ENCODE measurements at regions not wholly inside any gene's neighbourhood (a gene's known extent, or its start where the extent isn't known, plus 50 kb on each side); places are given as distances from the start of the nearest gene placed in this dataset.

DNA sequence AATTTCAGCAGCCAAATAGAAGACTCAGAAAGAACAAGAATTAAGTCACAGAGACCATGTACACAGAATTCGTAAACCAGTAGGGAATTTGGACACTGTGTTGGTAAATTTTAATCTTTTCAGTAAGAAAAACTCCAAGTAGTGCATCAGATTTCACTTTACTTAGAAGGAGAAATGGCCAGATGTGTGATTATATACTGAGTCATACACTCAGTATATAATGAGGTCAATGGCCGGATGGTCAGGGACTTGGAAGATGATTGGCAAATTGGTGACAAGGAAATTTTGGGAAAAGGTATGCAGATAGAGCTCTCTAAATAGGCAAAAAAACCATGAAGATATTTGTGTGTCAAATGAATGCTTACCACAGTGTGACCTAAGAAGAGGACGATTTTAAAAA is 399.8 kb upstream of the LRRC7 start:
- no peak for DNase-seq

DNA sequence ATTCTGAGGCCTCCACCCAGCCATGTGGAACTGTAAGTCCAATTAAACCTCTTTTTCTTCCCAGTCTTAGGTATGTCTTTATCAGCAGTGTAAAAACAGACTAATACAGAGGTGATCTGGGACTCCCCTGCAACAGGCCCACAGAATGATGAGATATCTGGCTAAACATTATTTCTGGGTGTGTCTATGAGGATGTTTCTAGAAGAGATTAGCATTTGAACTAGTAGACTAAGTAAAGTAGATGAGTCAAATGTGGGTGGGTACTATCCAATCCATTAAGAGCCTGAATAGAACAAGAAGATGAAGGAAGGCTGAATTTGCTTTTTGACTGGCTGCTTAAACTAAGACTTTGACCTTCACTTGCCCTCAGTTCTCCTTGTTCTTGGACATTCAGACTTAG is 396.5 kb upstream of the LRRC7 start:
- DNase-seq: no peak

GRCh38 chr1:69172003-69173000 is 395.4 kb upstream of the LRRC7 start:
- no peak for DNase-seq

DNA sequence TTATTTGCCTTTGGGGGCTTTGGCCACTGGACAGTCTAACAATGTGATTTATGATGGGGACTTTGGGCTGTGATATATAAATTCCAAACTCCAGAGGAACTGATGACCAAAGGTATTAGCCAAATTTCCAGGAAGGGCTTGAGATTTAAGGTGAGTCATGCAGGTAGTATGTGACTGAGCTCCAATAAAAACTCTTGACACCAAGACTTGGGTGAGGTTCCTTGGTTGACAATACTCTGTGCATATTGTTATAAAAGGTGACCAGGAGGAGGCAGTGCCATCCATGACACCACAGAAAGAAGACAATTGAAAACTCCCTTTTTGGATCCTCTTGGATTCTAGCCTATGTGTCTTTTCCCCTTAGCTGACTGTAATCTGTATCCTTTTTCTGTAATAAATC is 392.7 kb upstream of the LRRC7 start:
- DNase-seq: no peak

GRCh38 chr1:69180358-69180757 is 387.4 kb upstream of the LRRC7 start:
- DNase-seq: no peak

DNA sequence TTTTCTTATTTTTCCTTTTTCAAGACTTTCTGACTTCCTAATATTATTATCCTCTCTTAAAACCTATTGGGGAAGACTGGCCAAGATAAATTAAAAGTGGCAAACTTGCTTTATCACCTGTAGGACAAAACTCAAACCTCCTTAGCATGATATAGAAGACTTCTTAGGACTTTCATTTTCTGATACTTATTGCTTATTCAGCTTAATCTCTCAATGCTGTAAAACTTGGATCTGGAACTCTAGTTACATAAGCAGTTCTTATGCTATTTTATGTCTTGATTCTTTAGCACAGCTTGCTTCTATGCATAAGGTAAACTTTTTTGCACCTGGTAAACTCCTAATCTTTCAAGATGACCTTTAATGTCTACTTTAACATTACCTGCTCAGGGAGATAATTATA is 382.3 kb upstream of the LRRC7 start:
- no peak for DNase-seq

DNA sequence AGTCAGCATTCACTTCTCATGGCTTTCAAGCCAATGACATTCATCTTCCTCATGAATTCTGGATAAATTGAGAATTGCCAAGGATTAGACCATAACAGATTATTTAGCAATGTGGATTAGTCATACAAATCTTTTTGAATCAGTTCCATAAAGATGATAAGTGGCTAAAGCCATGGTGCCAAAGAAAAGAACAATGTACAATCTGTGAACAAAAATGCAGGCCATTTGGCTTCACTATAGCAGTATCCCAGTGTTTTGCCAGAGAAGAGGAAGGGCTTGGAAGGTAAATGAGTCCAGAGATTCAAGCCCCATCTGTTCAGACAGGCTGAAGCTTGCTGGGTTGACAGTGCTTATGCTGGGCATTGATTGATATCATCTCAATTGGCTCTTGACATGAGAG is 376.4 kb upstream of the LRRC7 start:
- DNase-seq: peak; percentile 41

DNA sequence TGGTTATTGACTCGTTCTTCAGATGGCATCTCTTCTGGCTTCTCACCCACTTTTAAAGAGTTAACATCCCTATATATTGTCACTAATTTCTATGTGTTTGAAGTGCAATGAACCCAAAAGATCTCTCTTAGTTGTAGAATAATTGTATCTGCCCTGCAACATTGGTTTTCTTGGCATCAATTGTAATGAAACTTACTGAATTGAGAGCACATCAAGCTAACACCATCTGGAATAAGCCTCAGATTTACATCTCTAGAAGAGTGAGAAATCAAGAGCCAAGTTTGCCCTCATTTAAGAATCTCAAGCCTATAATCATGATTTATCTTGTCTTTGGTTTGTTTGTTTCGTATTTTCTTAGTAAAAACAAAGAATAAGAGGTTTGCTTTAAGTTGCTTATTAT is 372.6 kb upstream of the LRRC7 start:
- DNase-seq: no peak

DNA sequence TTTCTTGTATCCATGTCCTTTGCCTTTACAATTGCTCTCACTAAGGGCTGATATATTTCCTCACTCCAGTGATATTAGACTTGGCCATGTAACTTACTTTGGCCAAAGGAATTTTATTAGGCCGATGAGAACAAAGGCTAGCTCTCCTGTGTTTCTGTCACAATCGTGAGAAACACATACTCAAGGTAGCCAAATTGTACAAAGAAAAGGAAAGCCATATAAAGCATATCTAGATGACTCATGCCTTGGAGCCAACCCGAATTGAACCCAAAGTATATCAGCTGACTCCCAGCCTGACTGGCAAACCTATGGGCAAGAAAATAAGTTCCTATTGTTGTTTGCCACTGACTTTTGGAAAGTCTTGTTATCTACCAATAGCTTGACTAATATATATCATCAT is 371.7 kb upstream of the LRRC7 start:
- DNase-seq: no peak

GRCh38 chr1:69197816-69198215 is 369.9 kb upstream of the LRRC7 start:
- no peak for DNase-seq

- no peak for DNase-seq
Observed at GRCh38 chr1:69201716-69202115, 366.0 kb upstream of the LRRC7 start.

DNA sequence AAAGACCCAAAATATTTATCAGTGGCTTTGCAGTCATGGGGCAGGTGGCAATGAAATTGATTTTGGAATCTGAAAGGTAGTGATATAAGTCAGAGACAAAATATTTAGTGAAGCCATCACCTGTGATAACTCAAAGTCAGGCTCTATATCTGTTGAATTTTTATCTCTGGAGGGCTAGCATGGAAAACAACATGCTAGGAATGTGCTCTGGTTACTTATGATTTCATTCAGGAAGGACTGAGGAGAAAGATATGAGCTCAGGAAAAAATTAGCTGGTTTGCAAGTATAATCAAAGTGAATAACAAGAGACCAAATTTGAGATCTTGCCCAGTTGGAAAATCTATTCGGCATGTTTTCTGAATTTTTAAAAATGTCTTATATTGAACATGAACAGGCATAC is 364.6 kb upstream of the LRRC7 start:
- DNase-seq: no peak

DNA sequence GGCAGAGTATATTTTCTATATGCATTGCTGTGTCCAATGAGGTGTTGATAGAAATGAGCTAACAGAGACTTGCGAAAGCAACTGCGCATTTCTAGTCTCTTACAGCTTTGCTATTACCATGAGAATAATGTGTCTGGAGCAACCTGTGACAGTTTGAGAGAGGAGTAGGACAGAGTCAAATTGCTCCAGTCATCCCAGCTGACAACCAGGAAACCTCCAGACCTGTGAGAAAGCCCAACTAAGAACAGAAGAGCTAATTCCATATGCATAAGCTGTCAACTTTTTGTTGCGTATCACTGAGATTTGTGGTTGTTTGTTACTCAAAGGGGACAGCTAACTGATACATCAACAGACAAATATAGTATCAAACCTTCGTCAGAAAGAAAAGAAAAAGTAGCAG is 354.1 kb upstream of the LRRC7 start:
- DNase-seq: no peak

DNA sequence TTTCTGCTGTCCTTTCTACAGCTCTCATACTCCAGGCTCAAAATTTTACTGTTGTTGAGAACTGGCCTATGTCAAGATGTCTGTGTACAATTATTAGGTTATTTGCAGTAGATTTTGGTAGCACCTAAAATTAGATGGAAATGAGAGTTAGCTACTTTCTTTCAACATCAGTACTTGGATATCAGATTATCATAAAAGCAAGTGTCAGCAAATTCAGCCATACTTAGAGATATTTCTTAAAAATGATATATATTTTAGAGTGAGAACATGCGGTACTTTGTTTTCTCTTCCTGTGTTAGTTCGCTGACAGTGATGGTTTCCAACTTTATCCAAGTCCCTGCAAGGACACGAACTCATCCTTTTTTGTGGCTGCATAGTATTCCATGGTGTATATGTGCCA is 351.8 kb upstream of the LRRC7 start:
- no peak for DNase-seq

- no peak for DNase-seq
Observed at GRCh38 chr1:69220672-69221071, 347.1 kb upstream of the LRRC7 start.

GRCh38 chr1:69221524-69221923 is 346.2 kb upstream of the LRRC7 start:
- no peak for DNase-seq

- DNase-seq: no peak
Observed at GRCh38 chr1:69223156-69223555, 344.6 kb upstream of the LRRC7 start.

DNA sequence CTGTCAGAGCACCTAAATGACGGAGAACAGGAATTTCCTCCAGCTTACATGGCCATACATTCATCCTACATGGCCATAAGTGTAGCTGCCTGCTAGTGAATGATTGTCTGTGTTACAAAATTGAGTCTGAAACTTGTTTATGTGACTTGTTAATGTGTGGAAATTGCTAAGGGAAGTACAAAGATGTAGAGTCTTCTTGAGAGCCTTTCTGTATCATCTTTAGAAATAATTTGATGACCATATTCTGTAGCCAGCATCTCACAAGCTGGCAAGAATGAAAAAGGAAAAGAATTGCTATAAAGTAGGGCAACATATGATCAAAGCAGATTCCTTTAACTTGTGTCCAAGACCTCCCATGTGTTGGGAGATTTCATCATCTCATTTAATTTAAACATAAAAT is 339.2 kb upstream of the LRRC7 start:
- DNase-seq: no peak

- no peak for DNase-seq
Observed at GRCh38 chr1:69230208-69230607, 337.5 kb upstream of the LRRC7 start.

DNA sequence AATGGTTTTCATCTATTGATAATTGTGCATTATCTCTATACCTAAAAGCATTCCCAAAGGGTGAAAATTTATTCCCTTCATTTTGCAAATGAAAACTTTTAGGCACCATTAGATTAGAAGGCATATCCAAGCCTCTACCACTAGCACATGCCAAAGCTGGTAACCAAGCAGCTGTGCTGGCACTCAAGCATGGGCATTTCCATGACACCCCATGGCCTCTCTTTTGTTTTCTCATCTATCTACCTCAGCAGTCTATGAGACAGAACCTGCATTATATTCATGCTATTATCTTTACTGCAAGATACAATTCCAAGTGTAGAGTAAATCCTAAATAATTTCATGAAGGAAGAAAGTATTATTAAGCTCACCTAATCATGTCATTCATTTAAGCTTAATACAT is 334.3 kb upstream of the LRRC7 start:
- no peak for DNase-seq

DNA sequence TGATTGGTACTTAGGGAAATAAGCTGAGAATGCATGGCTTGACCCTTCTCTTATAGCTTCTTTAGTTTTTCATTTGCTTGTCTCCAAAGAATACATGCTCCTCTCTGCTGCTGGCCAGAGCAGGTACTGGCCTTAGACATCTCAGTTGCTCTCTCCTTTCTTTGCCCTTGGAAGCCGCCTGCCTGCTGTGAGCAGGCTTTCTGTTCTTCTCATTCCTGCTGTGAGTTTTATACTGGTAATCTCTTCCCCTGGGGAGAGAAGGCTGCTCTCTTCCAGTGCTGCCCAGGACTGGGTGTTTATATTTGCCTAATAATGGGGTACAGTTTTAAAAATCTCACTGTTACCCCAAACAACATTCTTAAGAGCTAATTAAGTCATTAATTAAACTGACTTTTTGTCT is 323.5 kb upstream of the LRRC7 start:
- DNase-seq: no peak

DNA sequence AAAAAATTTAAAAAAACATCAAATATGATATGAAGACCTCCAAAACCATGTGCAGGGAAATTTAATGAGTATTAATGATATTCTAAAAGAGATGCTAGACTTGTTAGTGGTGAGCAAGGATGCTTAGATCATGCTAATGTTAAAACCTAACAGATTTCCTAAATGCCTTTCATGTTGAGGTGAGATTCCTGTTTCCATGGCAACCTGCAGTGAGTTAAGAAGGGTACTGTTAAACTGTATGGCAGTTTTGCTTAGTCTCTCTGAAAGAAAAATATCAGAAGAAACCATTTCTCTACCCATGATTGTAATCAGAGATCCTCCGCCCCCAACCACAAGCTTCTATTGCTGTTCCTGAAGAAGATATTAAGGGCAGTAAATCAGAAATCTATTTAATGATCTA is 321.6 kb upstream of the LRRC7 start:
- no peak for DNase-seq

DNA sequence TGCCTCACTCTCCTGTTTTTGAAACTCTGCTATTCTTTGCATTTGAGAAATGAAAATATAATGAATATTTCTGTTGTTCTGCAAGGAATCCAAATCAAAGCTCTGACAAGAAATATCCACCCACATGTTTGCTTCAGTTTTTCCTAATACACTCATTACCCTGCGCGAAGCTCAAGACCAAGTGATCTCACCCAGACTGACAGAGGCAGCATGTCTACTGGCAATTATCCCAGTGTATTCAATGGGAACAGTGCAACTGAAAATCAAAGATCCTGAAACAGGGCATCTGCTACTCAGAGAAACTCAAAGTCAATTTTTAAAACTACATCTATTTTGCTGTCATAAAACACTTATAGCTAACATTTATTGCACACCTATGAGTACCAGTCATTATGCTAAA is 321.0 kb upstream of the LRRC7 start:
- no peak for DNase-seq

DNA sequence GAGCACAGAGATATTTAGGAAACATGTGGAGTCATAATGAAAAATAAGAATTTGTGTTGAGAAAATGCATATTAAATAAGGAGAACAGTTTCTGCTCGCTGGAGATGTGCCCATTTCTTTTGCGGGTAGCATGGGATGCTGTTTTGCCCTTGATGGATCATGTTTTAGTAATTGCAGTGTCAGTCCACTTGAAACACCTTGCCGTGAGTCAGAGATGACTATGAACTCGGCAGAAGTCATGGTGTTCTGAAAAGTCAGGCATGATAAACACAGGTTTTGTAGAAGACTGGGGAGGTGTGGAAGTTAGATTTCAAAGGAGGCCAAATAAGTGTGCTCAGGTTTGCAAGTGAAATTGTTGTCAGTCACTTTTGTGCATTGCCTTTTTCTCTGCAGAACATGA is 315.0 kb upstream of the LRRC7 start:
- DNase-seq: no peak

- DNase-seq: no peak
Observed at GRCh38 chr1:69256036-69256435, 311.7 kb upstream of the LRRC7 start.

Measured in NCI-H1436 (cell line).